Activated CD4-positive, alpha-beta T cell treated with anti-CD3 and anti-CD28 coated beads for 4 hours (primary cell): ENCODE measurements at regions not wholly inside any gene's neighbourhood (a gene's known extent, or its start where the extent isn't known, plus 50 kb on each side); places are given as distances from the start of the nearest gene placed in this dataset.
"Not testable (repeated sequence)": the region's sequence is repeated elsewhere in the genome, so short reads cannot be mapped to it uniquely, and the experiment has no call there.

Experiments used
- DNase-seq, 2 donors: peaks; one replicate each; pipeline ENCODE4 v3.0.0-alpha.2; 2020

DNA sequence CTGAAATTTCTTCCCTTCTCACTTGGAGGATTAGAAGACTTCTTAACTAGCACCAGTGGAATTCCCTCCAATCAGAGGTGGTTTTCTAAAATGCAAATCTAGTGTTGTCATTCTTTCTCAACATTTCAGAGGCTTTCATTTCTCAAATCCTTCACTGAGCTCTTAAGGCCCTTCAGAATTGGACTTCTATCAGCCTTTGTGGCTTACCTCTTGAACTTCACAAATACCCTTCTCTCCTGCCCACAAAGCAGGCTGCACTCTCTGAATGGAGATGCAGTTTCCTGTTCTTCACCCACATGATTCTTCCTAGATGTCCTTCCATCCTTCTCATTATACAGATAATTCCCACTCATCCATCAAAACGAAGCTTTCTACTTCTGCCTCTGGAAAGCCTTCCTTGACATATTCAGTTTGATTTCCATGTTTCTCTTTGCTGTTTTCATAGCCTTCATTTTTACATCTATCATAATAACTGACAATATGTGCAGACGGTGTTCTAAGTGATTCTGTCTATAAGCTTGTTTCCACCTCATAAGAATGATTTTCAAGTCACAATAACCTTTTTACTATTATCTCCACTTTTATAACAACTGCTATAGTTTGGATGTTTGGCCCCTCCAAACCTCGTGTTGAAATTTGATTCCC is 123.1 kb upstream of the GPR12 start:
- DNase-seq = no peak

GRCh38 chr13:26882731-26883130 is 122.1 kb upstream of the GPR12 start:
- DNase-seq = no peak

- no peak for DNase-seq
These were observed 120.6 kb upstream of the GPR12 start for GRCh38 chr13:26881154-26881553.

DNA sequence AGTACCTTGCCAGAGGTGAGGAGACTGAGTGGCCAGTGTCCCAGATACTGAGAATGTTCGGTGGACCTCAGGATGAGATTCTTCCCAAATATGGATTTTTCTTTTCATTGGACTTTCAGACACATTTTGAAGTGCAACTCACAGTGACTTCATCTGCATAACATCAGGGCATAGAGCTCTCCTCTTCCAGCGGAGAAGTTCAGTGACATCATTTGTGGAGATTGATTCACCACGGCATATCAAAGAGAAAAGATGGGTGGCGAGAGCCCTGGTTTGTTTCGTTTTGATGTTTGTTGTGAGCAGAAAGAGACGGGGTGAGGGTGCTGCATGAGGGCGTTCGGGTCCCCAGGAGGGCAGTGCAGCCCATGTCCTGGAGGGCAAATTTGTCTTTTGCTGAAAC is 120.1 kb upstream of the GPR12 start:
- no peak for DNase-seq

DNA sequence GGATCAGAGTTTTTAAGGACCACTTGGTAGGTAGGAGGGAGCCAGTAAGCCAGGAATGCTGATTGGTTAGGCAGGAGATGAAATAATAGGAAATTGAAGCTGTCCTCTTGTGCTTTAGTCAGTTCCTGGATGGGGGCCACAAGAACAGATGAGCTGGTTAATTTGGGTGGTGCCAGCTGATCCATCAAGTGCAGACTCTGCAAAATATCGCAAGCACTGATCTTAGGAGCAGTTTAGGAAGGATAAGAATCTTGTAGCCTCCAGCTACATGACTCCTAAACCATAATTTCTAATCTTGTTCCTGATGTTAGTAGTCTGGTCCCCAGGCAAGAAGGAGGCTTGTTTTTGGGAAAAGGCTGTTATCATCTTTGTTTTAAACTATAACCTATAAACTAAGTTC is 117.9 kb upstream of the GPR12 start:
- DNase-seq = no peak

- no peak for DNase-seq
These were observed 112.8 kb upstream of the GPR12 start for GRCh38 chr13:26873386-26873698.

DNA sequence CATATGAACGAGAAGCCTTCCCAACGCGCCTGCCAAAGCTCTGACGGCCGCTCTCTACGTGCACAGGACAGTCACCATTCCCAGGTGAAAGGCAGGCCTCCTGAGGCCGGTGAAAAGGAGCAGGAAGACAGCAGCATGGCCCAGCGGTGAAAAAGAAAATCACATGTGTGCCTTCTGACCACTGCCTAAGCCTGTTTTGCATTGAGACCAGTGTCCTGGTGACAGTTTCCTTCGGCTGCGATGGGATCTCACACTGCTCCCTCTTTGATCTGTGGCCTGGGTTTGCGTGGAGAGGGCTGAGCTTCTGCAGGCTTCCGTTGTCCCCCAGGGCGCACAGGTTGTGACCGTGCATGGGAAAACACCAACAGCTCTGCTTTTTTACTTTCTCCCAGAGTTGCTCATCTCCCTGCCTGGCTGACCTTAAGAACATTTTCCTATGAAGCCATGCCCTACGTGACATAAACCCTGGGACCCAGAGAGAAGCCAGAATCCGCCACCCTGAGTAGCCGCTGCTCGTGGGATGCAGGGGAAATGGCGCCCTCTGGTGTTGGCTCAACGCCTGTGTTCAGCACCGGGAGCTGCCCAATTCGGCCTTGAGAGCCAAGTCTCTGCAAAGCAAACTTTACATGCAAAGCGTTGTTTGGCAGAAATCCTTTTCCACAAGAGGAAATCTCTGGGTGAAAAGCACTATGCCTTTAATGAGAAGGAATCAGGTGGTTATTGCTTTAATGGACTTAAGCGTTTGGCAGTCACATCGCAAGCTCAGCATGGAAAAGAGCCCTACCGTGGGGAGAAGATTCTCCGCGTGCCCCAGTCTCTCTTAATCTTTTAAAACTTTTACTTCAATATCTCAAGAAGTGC is 112.2 kb upstream of the GPR12 start:
- peak; percentile 8 to 13 for DNase-seq

DNA sequence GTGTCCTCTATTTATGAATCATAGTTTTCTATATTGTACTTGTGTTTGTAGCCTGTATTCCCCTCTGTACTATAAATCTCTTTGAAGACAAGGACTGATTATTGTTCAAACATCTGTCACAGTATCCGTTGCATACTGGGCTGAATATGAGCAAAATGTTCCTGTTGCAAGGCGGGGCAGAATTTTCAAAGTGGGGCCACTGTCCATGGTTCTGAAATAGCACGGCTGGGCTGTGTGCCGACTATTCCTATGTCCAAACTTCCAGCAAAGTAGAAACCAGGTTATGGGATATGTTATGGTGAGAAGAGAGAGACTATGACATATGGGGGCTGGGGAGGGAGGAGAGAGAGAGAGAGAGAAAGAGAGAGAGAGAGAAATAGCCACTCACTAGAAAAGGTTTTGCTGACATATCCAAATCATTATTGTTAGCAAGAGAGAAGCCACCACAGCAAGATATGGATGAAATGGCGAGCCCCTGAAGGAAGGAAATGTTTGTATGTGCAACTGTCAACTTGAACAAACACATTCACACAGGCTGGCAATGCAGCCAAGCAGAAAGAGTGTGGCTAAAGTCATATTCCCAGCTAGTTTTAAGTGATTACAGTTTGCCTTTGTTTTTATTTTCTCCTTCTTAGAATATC is 107.0 kb upstream of the GPR12 start:
- DNase-seq = no peak

DNA sequence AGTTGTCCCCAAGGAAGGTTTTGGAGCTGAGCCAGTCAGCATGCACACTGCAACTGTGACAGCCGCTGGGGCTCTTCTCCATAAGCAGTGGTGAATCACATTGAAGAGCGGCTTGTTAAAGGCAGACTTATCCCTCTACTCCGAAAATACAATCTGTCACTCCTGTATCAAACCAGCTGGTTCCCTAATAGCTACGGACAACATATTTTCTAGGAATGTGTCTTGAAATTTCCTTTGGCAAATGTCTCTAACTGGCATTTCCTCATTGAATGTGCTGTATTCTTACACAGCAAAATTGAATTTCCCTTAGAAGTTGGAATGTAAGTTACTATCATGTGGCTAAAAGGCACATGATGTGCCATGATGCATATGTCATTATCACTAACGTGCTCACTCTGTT is 104.0 kb upstream of the GPR12 start:
- no peak for DNase-seq

- no peak for DNase-seq
These were observed 101.4 kb upstream of the GPR12 start for GRCh38 chr13:26861941-26862340.

DNA sequence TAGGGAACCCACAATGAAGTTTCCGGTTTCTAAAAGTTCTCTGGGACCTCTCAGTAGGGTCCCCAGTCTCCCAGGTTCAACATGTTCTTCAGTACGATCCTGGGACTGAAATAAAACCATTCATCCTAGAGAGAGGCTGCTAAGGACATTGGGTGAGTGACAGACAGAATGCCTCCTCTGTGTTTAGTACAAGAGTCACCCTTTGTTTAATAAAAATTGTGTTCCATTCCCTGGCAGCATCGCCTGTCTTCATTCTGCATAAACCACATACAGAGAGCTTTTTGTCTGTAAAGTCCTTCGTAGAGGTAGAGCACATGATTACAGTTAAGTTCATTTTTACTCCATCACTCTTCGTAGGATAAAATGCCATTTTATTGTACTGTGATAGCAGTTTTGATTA is 95.3 kb upstream of the GPR12 start:
- DNase-seq = no peak

DNA sequence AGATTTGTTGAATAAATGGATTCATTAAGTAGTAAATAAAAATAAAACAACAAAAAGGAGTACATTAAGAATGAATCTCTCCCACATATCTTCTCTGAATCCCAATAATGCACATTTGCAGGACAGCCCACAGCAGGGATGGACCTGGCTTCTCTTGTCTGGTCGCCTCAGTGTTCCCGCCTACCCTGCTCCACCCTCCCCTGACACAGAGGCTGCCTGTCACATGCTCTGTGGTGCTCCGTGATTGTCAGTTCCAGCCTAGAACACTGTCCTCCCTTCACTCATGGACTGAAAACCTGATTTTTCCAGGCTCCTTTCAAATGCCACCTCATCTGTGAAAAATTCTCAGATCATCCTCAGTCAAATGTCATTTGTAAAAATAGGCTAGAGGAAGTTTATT is 94.5 kb upstream of the GPR12 start:
- no peak for DNase-seq

DNA sequence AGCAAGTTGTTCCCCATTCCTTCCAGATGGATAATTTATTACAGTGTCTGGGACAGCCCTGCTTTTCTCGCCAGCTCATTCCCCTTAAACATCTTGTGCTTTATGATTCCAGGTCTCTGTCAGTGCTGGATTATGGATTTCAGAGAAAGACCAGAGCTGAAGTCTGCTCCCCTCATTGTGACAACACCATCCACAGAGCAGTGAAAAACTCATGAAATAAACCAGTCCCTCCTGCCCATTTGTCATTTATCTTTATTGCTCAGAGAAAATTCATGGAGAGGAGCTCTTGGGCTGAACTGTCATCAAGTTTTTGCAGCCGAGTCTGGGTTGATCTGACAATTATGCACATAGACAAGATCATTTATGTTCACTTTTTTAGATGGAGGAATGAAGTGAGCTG is 92.7 kb upstream of the GPR12 start:
- DNase-seq = no peak

GRCh38 chr13:26847281-26847680 is 86.7 kb upstream of the GPR12 start:
- DNase-seq = no peak

DNA sequence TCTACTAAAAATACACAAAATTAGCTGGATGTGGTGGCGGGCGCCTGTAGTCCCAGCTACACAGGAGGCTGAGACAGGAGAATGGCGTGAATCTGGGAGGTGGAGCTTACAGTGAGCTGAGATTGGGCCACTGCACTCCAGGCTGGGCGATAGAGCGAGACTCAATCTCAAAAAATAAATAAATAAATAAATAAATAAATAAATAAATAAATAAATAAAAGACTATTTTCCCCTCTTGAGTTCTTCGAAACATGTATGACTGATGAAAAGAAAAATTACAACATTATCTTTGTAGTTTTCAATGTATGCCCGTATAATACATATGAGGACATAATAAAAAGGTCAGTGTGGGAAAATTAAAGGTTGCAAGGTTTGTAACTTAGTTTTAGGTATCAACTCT is 84.5 kb upstream of the GPR12 start:
- DNase-seq = not testable (repeated sequence)

- DNase-seq = no peak
These were observed 79.1 kb upstream of the GPR12 start for GRCh38 chr13:26839682-26840081.

DNA sequence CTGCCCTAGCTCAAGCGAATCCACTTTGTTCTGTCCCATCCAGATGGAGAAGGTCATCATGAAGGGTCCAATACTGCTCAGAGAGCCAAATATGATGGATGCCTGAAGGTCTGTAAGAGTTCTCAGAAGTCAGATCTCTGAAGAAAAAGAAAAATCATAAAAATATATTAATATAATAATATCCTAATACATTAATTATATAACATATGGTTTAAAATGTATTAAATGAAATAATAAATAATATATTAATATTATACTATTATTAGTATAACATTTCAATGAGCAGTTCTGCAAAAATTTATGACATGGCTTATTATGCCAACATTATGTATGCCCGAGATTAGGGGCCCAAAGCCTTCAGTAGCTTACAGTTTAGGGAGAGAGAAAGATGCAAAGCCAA is 78.2 kb upstream of the GPR12 start:
- no peak for DNase-seq

GRCh38 chr13:26837997-26838396 is 77.4 kb upstream of the GPR12 start:
- DNase-seq = no peak

- DNase-seq = no peak
These were observed 76.5 kb upstream of the GPR12 start for GRCh38 chr13:26837102-26837501.

GRCh38 chr13:26836626-26837025 is 76.0 kb upstream of the GPR12 start:
- DNase-seq = no peak

DNA sequence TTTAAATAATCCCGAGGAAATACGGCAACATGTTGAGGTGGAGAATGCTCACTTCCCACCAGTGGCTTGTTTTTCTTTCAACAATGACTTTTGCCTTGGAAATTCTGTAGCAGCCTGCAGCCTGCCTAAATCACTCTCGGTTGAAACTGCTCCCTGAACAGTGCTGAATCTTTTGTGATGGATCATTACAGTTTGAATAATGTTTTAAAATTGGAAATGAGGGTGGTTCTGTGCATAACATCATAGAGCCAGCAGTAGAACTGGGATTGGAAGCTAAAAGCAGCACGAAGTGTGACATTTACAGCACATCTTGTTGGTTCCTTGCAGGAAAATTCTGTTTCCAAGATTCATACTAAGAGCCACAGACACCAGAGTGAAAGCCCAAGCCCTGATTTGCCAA is 74.1 kb upstream of the GPR12 start:
- DNase-seq = no peak

DNA sequence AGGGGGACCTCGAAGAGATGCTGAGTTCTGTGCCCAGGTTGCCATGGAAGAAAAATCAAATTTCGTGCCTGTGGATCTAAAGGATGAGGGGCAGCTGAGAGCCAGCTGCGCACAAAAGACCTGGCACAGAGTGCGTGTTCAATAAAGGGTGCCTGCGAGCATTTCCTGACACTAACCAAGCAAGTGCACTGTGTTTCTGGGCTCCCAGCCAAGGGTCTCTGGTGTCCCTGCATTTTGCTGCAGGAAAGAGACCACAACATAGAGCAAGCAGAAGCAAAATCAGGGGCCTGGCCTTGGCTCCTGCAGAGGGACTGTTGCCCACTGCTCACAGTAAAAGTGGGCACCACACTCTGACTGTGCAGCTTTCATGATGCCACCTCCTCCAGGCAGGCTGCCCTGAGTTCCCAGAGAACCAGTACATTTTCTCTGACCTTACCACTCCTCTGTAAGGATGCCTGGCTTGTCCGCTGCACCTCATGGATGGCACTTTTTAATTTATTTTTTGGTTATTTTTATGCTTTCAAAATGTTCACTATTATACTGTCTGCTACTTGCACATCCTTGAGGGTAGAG is 70.8 kb upstream of the GPR12 start:
- no peak for DNase-seq

- DNase-seq = no peak
These were observed 69.1 kb upstream of the GPR12 start for GRCh38 chr13:26829716-26830115.

- DNase-seq = no peak
These were observed 64.0 kb upstream of the GPR12 start for GRCh38 chr13:26824581-26824980.
